C4-2B (cell line): ENCODE measurements at regions not wholly inside any gene's neighbourhood (a gene's known extent, or its start where the extent isn't known, plus 50 kb on each side); places are given as distances from the start of the nearest gene placed in this dataset.

Experiments used
- H3K27ac ChIP-seq: fragments of 450-650 bp; 2 replicates; pipeline ENCODE4 v1.5.1; 2017
- ZFX ChIP-seq: fragments of 450-650 bp; IDR thresholded peaks from 2 replicates; pipeline ENCODE4 v1.6.1; 2017
- TF ChIP-seq, protein P1 (sequence below): fragments of 450-650 bp; conservative IDR thresholded peaks from 2 replicates; pipeline ENCODE4 v1.5.1; 2017; ENCODE audit warnings: mild to moderate bottlenecking

DNA sequence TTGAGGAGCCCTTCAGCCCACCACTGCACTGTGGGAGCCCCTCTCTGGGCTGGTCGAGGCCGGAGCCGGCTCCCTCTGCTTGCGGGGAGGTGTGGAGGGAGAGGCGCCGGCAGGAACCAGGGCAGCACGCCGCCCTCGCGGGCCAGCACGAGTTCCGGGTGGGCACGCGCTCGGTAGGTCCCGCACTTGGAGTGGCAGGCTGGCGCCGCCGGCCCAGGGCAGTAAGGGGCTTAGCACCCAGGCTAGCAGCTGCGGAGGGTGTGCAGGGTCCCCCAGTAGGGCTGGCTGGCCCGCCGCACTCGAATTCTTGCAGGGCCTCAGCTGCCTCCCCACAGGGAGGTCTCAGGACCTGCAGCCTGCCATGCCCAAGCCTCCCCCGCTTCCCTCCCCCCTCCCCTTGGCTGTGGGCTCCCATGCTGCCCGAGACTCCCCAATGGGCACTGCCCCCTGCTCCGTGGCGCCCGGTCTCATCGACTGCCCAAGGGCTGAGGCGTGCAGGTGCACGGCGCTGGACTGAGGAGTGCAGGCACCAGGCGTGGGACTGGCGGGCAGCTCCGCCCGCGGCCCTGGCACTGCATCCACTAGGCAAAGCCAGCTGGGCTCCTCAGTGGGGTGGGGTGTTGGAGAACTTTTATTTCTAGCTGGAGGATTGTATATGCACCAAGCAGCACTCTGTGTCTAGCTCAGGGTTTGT is 127.5 kb downstream of the DCK start:
- H3K27ac ChIP-seq: no peak overlapping the region
- TF ChIP-seq, protein P1, sequence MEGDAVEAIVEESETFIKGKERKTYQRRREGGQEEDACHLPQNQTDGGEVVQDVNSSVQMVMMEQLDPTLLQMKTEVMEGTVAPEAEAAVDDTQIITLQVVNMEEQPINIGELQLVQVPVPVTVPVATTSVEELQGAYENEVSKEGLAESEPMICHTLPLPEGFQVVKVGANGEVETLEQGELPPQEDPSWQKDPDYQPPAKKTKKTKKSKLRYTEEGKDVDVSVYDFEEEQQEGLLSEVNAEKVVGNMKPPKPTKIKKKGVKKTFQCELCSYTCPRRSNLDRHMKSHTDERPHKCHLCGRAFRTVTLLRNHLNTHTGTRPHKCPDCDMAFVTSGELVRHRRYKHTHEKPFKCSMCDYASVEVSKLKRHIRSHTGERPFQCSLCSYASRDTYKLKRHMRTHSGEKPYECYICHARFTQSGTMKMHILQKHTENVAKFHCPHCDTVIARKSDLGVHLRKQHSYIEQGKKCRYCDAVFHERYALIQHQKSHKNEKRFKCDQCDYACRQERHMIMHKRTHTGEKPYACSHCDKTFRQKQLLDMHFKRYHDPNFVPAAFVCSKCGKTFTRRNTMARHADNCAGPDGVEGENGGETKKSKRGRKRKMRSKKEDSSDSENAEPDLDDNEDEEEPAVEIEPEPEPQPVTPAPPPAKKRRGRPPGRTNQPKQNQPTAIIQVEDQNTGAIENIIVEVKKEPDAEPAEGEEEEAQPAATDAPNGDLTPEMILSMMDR: no peak
- no peak for TF ChIP-seq ZFX

DNA sequence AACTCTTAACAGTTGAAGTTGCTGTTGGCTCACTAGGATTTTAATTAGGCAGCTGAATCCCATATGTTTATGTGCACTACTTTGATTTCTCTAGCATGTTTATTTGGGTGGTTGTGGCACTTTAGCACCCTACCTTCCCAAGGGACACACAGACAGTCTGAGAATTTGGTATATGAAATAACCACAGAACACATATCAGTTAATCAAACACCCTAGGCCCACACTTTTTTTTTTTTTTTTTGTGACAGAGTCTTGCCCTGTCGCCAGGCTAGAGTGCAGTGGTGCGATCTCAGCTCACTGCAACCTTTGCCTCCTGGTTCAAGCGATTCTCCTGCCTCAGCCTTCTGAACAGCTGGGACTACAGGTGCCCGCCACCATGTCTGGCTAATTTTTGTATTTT is 130.5 kb downstream of the DCK start:
- no peak overlapping the region for H3K27ac ChIP-seq
- TF ChIP-seq, protein P1: no peak
- TF ChIP-seq ZFX: no peak

DNA sequence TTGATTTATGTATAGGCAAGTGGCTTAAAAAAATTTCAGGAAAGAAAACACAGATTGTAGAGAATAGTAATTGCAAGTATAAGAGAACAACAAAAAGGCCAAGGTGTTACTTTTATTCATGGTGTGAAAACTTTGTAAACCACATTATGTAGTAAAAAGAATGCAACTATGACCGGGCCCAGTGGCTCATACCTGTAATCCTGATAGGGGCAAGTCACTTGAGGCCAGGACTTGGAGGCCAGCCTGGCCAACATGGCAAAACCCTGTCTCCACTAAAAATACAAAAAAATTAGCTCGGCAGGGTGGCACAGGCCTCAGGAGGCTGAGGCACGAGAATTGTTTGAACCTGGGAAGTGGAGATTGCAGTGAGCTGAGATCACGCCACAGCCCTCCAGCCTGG is 131.7 kb downstream of the DCK start:
- no peak overlapping the region for H3K27ac ChIP-seq
- TF ChIP-seq, protein P1: no peak
- TF ChIP-seq ZFX: no peak

DNA sequence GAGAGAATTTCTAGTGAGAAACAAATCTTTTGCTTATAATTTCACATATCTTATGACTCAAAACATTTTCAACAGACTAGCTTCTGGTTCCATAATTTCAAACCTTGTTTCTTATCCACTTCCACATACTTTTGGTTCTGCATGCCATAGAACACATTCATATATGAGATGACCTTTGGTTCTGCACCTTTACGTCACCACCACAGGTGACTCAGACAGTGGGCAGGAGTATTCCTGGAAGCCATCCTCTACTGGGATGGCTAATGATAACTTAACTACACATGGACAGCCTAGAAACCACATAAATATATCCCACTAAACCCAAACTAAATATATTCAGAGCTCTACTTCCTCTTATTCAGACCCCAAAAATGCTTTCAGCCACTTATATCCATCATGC is 133.3 kb downstream of the DCK start:
- TF ChIP-seq, protein P1: no peak
- TF ChIP-seq ZFX: no peak
- no peak overlapping the region for H3K27ac ChIP-seq

DNA sequence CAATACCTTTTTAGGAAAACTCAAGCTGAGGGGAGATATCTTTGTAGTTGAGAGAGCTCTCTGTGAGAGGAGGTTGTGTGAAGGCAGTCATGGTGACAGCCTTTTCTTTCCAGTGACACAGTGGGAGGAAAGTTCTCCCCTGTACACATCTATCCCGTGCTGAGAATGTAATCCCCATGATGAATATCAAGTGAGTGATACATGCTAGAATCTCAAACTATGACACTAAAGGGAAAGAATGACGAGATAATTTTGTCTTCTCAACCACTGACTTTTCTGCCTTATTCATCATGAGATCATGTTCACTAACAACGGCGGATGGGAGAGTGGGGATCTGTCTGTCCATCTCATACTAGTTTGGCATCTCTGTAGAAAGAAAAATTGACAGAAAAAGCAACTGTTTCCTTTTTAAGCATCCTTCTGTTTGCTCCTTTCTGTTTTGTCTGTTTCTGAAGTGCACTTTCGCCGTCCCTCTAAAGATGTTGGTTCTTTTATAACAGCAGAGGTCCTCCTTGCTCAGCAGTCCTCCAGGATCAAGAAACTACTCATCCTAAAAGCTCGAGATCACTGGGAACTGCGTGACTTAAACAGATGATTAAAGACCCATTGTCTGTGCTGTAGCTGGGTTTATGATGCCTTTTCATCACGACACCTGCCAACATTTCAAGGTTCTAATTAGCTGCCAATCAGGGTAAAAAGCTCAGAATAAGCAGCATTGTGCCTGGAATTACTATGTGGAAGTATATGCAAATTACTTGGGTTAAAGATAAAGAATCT is 137.6 kb downstream of the DCK start:
- no peak for TF ChIP-seq ZFX
- TF ChIP-seq, protein P1: peak; percentile 14
- no peak overlapping the region for H3K27ac ChIP-seq

DNA sequence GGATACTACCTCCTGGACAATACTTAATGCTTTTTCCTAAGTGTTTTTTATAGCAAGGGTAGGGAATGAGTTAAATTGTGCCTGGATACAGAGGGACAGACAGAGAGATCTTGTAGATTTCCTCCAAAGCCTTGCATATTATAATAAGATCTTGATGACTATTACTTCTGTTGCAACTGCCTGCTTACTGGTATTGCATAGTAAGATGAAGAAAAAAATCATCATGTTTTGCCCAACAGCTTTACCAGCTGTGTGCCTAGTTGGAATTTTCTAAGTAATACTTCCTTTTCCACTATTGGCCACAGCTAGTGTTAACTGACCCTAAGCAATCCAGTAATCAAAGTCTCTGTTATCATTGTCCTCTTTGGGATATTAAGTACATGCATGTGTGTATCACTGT is 139.0 kb downstream of the DCK start:
- TF ChIP-seq, protein P1: no peak
- TF ChIP-seq ZFX: no peak
- no peak overlapping the region for H3K27ac ChIP-seq

DNA sequence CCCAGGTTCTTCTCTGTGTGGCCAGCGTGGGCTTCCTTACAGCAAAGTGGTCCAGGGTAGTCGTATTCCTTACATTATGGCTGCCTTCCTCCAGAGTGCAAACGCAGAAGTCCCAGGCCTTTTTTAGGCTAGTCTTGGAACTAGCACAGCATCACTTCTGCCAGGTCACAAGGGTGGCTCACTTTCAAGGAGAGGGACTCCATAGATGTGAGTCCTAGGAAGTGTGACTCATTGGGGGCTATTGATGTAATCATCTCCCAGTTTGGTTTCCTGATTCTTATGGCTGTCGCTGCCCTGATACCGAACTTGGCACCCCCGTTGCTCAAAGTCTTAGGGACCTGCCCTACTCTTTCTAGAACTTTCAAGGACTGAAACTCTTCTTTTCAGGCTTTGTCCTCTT is 140.0 kb downstream of the DCK start:
- no peak overlapping the region for H3K27ac ChIP-seq
- no peak for TF ChIP-seq ZFX
- TF ChIP-seq, protein P1: no peak
